A549 (cell line): ENCODE measurements at regions not wholly inside any gene's neighbourhood (a gene's known extent, or its start where the extent isn't known, plus 50 kb on each side); places are given as distances from the start of the nearest gene placed in this dataset.
A peak's percentile ranks its signal among the peaks of the same experiment; 100 is the strongest.

ENCODE experiments used
- ATAC-seq, 2 experiments: fragments of 200-7000 bp in 1 of 2; fragments of >200 bp in 1 of 2; cut with Nextera tagmentation in 1 of 2; cut with Tn5 transposase in 1 of 2; 3 replicates each; pipeline versions ENCODE4 v1.8.0 to v1.9.1; 2018 to 2020; ENCODE audit warnings: mild to moderate bottlenecking in 1 of 2, moderate library complexity in 1 of 2
- CTCF ChIA-PET: fragments of 300-600 bp; sonication (Branson Sonifier 250); formaldehyde crosslinking; extraction: SDS; loops from one replicate; lab custom pipeline; 2021; ENCODE audit warnings: antibody characterized with exemption, inconsistent platforms; lab: Yijun Ruan, JAX
- POLR2A ChIA-PET: fragments of 350-600 bp; formaldehyde crosslinking; extraction: SDS; loops from one replicate; lab custom pipeline; 2021; ENCODE audit warnings: antibody characterized with exemption, inconsistent platforms; lab: Yijun Ruan, JAX
- DNase-seq, 2 experiments: peaks; one replicate each; pipeline versions ENCODE4 v3.0.0 to v3.0.0-alpha.2; 2011 to 2016; ENCODE audit warnings: low read depth in 1 of 2, low spot score in 1 of 2
- FAIRE-seq: peaks from 2 replicates; lab custom pipeline; 2011; peaks lifted over from hg19 to GRCh38; lab: Jason Lieb, UNC
- H3K27ac ChIP-seq, 2 experiments: fragments of >200 bp; sonication (Bioruptor Twin); formaldehyde crosslinking; 3 replicates each; pipeline ENCODE4 v1.5.1; 2016 to 2017
- H3K4me1 ChIP-seq: fragments of >200 bp; sonication (Bioruptor Twin); formaldehyde crosslinking; 3 replicates; pipeline ENCODE4 v1.6.1; 2016
- H3K4me2 ChIP-seq: fragments of >200 bp; sonication (Bioruptor Twin); formaldehyde crosslinking; 3 replicates; pipeline ENCODE4 v1.6.1; 2016
- H3K4me3 ChIP-seq: fragments of >200 bp; sonication (Bioruptor Twin); formaldehyde crosslinking; 3 replicates; pipeline ENCODE4 v1.5.1; 2016
- H3K9me3 ChIP-seq: fragments of >200 bp; sonication (Bioruptor Twin); formaldehyde crosslinking; 3 replicates; pipeline ENCODE4 v1.6.1; 2016
- ATOH8 ChIP-seq: fragments of 250-450 bp; sonication (Bioruptor Pico); IDR thresholded peaks from 2 replicates; pipeline ENCODE4 v1.5.0; 2020; ENCODE audit warnings: low read depth, mild to moderate bottlenecking, moderate library complexity
- BHLHE40 ChIP-seq: IDR thresholded peaks from 2 replicates; pipeline ENCODE4 v1.6.1; 2012; ENCODE audit warnings: low read depth, low read length, inconsistent platforms
- CBX2 ChIP-seq: fragments of 200-600 bp; sonication (generic); IDR thresholded peaks from 2 replicates; pipeline ENCODE4 v1.6.1; 2016; ENCODE audit warnings: low read depth, mild to moderate bottlenecking, borderline replicate concordance
- CEBPB ChIP-seq, 2 experiments: fragments of >200 bp in 1 of 2; sonication (Bioruptor Twin) in 1 of 2; formaldehyde crosslinking in 1 of 2; IDR thresholded peaks; 2 replicates each; pipeline ENCODE4 v1.6.1; 2012 to 2016
- CHD2 ChIP-seq: fragments of 150-350 bp; IDR thresholded peaks from 2 replicates; pipeline ENCODE4 v1.6.1; 2014; ENCODE audit warnings: low read length; ENCODE audit not compliant: partially characterized antibody
- CTCF ChIP-seq: fragments of >200 bp; sonication (Bioruptor Twin); formaldehyde crosslinking; IDR thresholded peaks from 3 replicates; pipeline ENCODE4 v1.5.1; 2016
- EP300 ChIP-seq, 2 experiments: fragments of >200 bp; sonication (Bioruptor Twin); formaldehyde crosslinking; IDR thresholded peaks; 2 replicates in 1 of 2; 3 replicates in 1 of 2; pipeline ENCODE4 v1.6.1; 2016 to 2017
- FOSB ChIP-seq: fragments of 250-450 bp; sonication (Bioruptor Pico); IDR thresholded peaks from 2 replicates; pipeline ENCODE4 v1.5.0; 2020; ENCODE audit warnings: mild to moderate bottlenecking, moderate library complexity
- FOXS1 ChIP-seq: fragments of 250-450 bp; sonication (Bioruptor Pico); IDR thresholded peaks from 2 replicates; pipeline ENCODE4 v1.5.0; 2020; ENCODE audit warnings: mild to moderate bottlenecking, moderate library complexity
- GATA3 ChIP-seq: IDR thresholded peaks from 2 replicates; pipeline ENCODE4 v1.6.1; 2012; ENCODE audit warnings: borderline replicate concordance
- HDAC2 ChIP-seq: fragments of 200-600 bp; sonication (generic); IDR thresholded peaks from 2 replicates; pipeline ENCODE4 v1.6.1; 2016
- HMGXB4 ChIP-seq: fragments of 250-450 bp; sonication (Bioruptor Pico); IDR thresholded peaks from 2 replicates; pipeline ENCODE4 v1.5.0; 2021; ENCODE audit warnings: mild to moderate bottlenecking, moderate library complexity, borderline replicate concordance
- HOXB13 ChIP-seq: fragments of 250-450 bp; sonication (Bioruptor Pico); IDR thresholded peaks from 2 replicates; pipeline ENCODE4 v1.5.0; 2020; ENCODE audit warnings: low read depth, mild to moderate bottlenecking, moderate library complexity
- JUN ChIP-seq, 2 experiments: fragments of >200 bp; sonication (Bioruptor Twin); formaldehyde crosslinking; IDR thresholded peaks; 2 replicates in 1 of 2; 3 replicates in 1 of 2; pipeline ENCODE4 v1.6.1; 2016 to 2017
- KDM5A ChIP-seq: fragments of 200-600 bp; sonication (generic); IDR thresholded peaks from 2 replicates; pipeline ENCODE4 v1.6.1; 2016; ENCODE audit warnings: antibody characterized with exemption, mild to moderate bottlenecking
- MAZ ChIP-seq: fragments of 150-350 bp; IDR thresholded peaks from 2 replicates; pipeline ENCODE4 v1.6.1; 2014; ENCODE audit warnings: antibody characterized with exemption, low read depth, low read length, borderline replicate concordance
- NR3C1 ChIP-seq: fragments of >200 bp; sonication (Bioruptor Twin); formaldehyde crosslinking; IDR thresholded peaks from 3 replicates; pipeline ENCODE4 v1.6.1; 2017
- PBX3 ChIP-seq: IDR thresholded peaks from 2 replicates; pipeline ENCODE4 v1.6.1; 2012
- RARB ChIP-seq: fragments of 250-450 bp; sonication (Bioruptor Pico); IDR thresholded peaks from 2 replicates; pipeline ENCODE4 v1.8.0; 2021; ENCODE audit warnings: mild to moderate bottlenecking, moderate library complexity
- REST ChIP-seq: fragments of 200-600 bp; sonication (generic); IDR thresholded peaks from 2 replicates; pipeline ENCODE4 v1.6.1; 2016; ENCODE audit warnings: antibody characterized with exemption, mild to moderate bottlenecking, moderate library complexity
- RFX5 ChIP-seq: fragments of 450-650 bp; IDR thresholded peaks from 2 replicates; pipeline ENCODE4 v1.7.1; 2014; ENCODE audit warnings: antibody characterized with exemption, mild to moderate bottlenecking, moderate library complexity
- RNF2 ChIP-seq: fragments of 200-600 bp; sonication (generic); IDR thresholded peaks from 2 replicates; pipeline ENCODE4 v1.6.1; 2016; ENCODE audit warnings: low read depth, mild to moderate bottlenecking, antibody characterized with exemption, moderate library complexity, borderline replicate concordance
- TFCP2L1 ChIP-seq: fragments of 250-450 bp; sonication (Bioruptor Pico); IDR thresholded peaks from 2 replicates; pipeline ENCODE4 v1.5.0; 2021; ENCODE audit warnings: mild to moderate bottlenecking
- ZC3H11A ChIP-seq: fragments of 450-650 bp; IDR thresholded peaks from 2 replicates; pipeline ENCODE4 v1.6.1; 2014; ENCODE audit warnings: antibody characterized with exemption, mild to moderate bottlenecking
- ZSCAN20 ChIP-seq: fragments of 250-450 bp; sonication (Bioruptor Pico); IDR thresholded peaks from 2 replicates; pipeline ENCODE4 v1.8.0; 2022; ENCODE audit warnings: mild to moderate bottlenecking, moderate library complexity
- WGBS: methylation state at CpG from one replicate; pipeline ENCODE4 v1.1.6; 2017; ENCODE audit errors: missing lambda C conversion rate; 5-methylcytosine and 5-hydroxymethylcytosine counted together

- DNase-seq = no peak
- FAIRE-seq = no peak
- CTCF ChIA-PET = no interaction called here
- Histone ChIP-seq H3K9me3 (no peaks in the 10 kb centered on the region), H3K4me3 (no peak overlapping the region), H3K4me2 (no peak overlapping the region), H3K27ac (no peak overlapping the region), H3K4me1 (no peaks in the 10 kb centered on the region)
- WGBS = 88% methylated on average over 26 of the region's 26 CpGs
- no peak for ATAC-seq
- TF ChIP-seq FOSB = no peak
- no peak for TF ChIP-seq HOXB13 (CRISPR knock-in tag)
- TF ChIP-seq ATOH8 (CRISPR knock-in tag) = no peak
- no peak for TF ChIP-seq EP300 (IDR thresholded peaks at IDR 0.05)
- no peak for TF ChIP-seq KDM5A
- no peak for TF ChIP-seq FOXS1 (CRISPR knock-in tag)
- no peak for TF ChIP-seq MAZ
- TF ChIP-seq RFX5 = no peak
- no peak for TF ChIP-seq PBX3
- TF ChIP-seq NR3C1 = no peak
- no peak for TF ChIP-seq CBX2
- TF ChIP-seq HMGXB4 (CRISPR knock-in tag) = no peak
- no peak for TF ChIP-seq HDAC2
- no peak for TF ChIP-seq TFCP2L1 (CRISPR knock-in tag)
- POLR2A ChIA-PET = no interaction called here
Observed at GRCh38 chr11:70586261-70587074, 188.1 kb downstream of the CTTN start.

- no peak overlapping the region for H3K4me3 ChIP-seq
- WGBS = 78% methylated on average over 9 of the region's 9 CpGs
- H3K4me1 ChIP-seq = no peaks in the 10 kb centered on the region
- no peak for FAIRE-seq
- no peak overlapping the region for H3K4me2 ChIP-seq
- POLR2A ChIA-PET = no interaction called here
- no peak overlapping the region for H3K27ac ChIP-seq
- peak in 1 of 2 experiments; percentile 33; a peak in 1 of 4 replicates for TF ChIP-seq CEBPB (IDR thresholded peaks at IDR 0.05)
- TF ChIP-seq BHLHE40 = no peak
- TF ChIP-seq, all 56 proteins: peak for 1
- H3K9me3 ChIP-seq = no peaks in the 10 kb centered on the region
- CTCF ChIA-PET = interaction anchor here (0.8 kb wide), 1 partner anchor 233 kb away, joined by 3 read pairs; no protein-coding TSS in a partner anchor
- ATAC-seq = no peak
- no peak for DNase-seq
Observed at GRCh38 chr11:70587075-70587389, 188.7 kb downstream of the CTTN start.

- no peaks in the 10 kb centered on the region for H3K4me1 ChIP-seq
- no peak overlapping the region for H3K4me3 ChIP-seq
- H3K9me3 ChIP-seq = no peaks in the 10 kb centered on the region
- FAIRE-seq = no peak
- DNase-seq = no peak
- H3K27ac ChIP-seq = no peak overlapping the region
- ATAC-seq = no peak
- CTCF ChIA-PET = interaction anchor here (0.7 kb wide), 1 partner anchor 9 kb away, joined by 3 read pairs; no protein-coding TSS in a partner anchor
- POLR2A ChIA-PET = no interaction called here
- 94% methylated on average over 7 of the region's 7 CpGs for WGBS
- no peak overlapping the region for H3K4me2 ChIP-seq
- TF ChIP-seq FOSB = no peak
- no peak for TF ChIP-seq RARB (CRISPR knock-in tag)
- no peak for TF ChIP-seq RNF2
- TF ChIP-seq GATA3 = no peak
- TF ChIP-seq ZSCAN20 (CRISPR knock-in tag) = no peak
- no peak for TF ChIP-seq REST
- no peak for TF ChIP-seq JUN (IDR thresholded peaks at IDR 0.05)
- TF ChIP-seq CHD2 = no peak
- TF ChIP-seq ZC3H11A = no peak
- TF ChIP-seq CTCF = no peak
Observed at GRCh38 chr11:70590356-70590991, 192.1 kb downstream of the CTTN start.
